GM19328 (cell line): ENCODE measurements at regions not wholly inside any gene's neighbourhood (a gene's known extent, or its start where the extent isn't known, plus 50 kb on each side); places are given as distances from the start of the nearest gene placed in this dataset.

Experiments used
- ATAC-seq: cut with Tn5 transposase; IDR thresholded peaks from one replicate; pipeline ENCODE4 v1.9.1; 2021; ENCODE audit warnings: mild to moderate bottlenecking, moderate library complexity; ENCODE audit not compliant: unreplicated experiment

GRCh38 chr7:33841031-33841430 is 64.3 kb upstream of the BMPER start:
- no peak for ATAC-seq

- ATAC-seq, result no peak
Measured at GRCh38 chr7:33841705-33842129, 63.6 kb upstream of the BMPER start.

GRCh38 chr7:33842150-33842549 is 63.2 kb upstream of the BMPER start:
- no peak for ATAC-seq

- no peak for ATAC-seq
Measured at GRCh38 chr7:33845991-33846509, 59.3 kb upstream of the BMPER start.

DNA sequence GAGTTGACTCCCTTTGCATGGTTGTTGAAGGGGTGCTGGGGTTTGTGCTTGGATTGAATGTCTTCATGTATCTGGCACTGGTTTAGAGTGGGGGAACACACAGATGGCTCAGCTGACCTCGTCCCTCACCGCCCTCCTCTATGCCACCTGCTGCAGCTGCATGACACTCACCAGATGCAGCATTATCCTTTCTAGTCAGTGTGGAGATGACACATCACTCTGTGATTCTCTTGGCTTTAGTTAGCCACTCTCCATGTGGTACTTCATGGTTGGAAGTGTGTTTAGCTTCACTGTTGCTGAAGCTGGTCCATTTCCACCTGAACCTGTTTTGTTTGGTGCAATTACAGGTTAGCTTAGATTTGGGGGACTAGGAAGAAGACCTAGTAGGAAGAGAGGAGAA is 56.3 kb upstream of the BMPER start:
- ATAC-seq, result no peak

- ATAC-seq, result no peak
Measured at GRCh38 chr7:33849971-33850559, 55.3 kb upstream of the BMPER start.

DNA sequence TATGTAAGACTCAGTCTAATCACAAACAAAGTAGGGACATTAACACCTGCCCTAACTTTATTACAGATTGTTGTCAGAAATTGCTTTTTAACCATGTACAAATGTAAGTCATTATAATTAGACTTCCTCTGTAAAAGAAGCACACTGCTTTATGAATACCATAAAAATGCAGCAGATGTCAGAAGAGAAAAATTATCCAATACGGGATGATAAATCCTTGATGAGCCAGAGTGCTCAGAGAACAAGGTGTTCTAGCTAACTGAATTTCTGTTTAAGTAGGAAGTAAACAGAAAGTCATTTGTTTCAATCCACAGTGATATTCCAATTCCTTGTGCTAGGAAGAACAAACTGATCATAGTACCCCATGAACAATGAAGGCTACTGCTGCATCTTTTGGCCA is 54.6 kb upstream of the BMPER start:
- no peak for ATAC-seq

- no peak for ATAC-seq
Measured at GRCh38 chr7:33852838-33853237, 52.5 kb upstream of the BMPER start.

DNA sequence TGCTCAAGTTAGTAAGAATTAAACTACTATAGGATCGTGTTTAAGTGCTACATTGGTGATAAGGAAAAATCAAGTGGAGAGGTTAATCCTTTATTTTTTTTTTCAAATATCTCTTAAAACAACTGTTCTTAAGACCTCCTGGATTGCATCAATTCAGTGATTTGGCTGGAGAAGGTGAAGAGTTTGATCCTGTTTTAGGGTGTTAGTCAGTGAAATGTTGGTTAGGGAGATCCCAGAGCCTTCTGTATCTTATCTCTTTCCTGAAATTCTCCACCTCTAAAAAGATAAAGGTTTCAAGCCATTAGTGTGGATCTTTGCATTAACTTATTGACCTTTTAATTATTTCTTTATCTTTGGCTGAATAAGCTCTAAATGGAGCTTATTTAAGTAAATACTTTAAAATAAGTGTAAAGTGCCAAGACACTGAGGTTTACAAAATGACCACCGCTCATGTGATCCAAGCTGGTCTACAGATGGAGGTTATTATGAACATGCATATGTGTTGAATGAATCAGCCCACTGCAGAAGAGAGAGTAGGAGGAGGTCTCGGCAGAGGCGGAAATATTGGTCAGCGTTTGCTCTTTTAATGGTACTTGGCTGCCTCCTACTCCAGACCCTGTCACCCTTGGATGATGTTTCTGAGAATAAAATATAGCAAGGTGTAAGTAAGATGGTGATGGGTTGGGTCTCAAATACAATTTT is 51.8 kb upstream of the BMPER start:
- no peak for ATAC-seq

DNA sequence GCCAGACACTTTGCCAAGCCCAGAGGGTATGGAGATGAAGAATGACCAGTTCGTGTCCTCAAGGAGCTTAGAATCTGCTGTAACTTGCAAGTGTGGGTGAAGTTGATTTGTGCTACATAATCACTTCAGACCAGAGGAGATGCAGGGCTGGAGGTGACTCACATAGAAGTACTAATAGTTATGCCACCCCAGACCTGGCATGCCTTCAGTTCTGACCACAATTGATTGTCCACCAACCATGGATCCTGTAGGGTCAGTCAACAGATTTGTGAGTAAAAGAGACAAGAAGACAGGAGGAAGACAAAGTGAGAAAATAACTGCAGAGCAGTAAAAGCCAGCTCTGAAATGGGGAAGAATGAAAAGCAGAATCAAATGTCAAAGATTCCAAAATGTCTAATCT is 51.2 kb upstream of the BMPER start:
- no peak for ATAC-seq

DNA sequence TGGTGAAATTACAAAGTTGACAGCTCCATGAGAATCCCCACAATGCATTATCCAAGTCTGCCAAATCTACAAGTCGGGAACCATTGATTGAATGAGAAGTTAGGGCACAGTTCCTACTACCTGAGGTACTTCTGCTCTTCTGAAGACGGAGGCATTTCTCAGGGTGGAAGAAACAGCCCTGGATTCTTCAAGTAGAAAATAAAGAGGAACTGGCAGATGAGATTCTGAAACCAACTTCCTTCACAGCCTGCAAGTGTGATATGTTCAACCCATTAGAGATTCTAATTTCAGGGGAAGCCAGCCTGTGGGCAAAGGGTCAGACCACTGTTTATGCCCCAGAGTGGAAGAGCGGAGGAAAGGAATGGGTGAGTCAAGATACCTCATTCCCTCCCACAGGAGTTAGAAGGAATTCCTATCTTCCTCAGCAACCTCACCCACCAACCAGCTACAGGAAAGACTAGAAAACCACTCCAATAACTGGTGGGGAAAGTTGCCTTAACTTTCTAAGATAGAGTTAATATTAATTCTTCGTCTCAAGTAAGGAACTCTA is 50.5 kb upstream of the BMPER start:
- no peak for ATAC-seq
